ENCODE measurements at regions not wholly inside any gene's neighbourhood (a gene's known extent, or its start where the extent isn't known, plus 50 kb on each side); places are given as distances from the start of the nearest gene placed in this dataset.

DNA sequence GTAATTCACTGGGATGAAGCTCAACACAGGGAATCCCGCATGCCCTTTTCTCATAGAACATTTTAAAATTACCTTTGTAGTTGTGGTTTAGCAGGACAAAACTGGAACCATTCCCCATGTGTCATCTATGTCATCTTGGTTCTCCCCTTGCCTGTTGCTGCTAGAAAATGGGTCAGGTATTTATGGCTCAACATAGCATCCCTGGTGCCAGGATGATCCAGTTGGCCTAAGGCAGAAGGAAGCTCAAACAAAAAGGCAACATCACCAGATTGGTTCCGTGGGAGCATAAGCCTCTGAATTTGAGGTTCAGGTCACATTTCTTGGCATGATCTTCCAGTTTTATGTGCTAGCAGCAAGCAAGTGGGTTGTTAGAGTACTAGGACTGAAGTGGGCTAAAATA, 552.6 kb upstream of the BOD1L1 start:
- no peaks in the 10 kb centered on the region for H3K36me3 ChIP-seq
- H3K9me3 ChIP-seq (ENCODE audit: severe bottlenecking) = no peaks in the 10 kb centered on the region
- no peaks in the 10 kb centered on the region for H3K27me3 ChIP-seq (ENCODE audit: insufficient read depth, low read depth, severe bottlenecking)
- DNase-seq = no peak
- H3K4me3 ChIP-seq (ENCODE audit: low read depth, low read length) = no peak overlapping the region
- TF ChIP-seq CTCF (IDR thresholded peaks at IDR 0.05; ENCODE audit: low read depth, low read length) = no peak
- H3K27ac ChIP-seq = no peak overlapping the region

DNA sequence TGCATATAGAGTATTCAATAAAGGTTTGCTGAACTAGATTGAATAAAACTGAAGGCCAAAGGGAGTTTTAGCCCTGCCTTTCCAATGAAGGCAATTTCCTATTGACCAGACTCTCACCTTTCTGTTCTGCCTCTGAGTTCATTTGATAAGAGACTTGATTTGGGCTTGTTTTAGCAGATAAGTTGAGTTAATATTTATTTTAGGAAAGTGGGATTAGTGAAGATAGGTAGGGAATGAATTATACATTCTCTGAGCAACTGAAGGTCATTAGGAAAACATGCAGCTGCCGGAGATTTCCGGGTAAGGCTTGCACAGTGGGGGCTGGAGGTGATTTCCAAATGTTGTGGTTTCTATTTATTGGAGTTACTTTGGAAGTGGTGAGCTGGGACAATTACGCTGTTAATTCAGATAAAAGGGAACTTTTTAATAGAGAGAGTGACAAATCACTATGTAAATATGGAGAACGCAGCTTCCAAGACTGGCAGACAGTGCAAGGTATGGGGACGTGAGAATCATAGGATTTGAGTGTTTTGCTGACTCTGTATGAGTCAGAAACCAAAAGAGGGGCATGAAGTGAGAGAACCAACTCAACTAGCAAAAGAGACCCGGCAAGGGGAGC, 553.6 kb upstream of the BOD1L1 start:
- Histone ChIP-seq H3K27ac (no peak overlapping the region), H3K27me3 (ENCODE audit: insufficient read depth, low read depth, severe bottlenecking) (no peaks in the 10 kb centered on the region), H3K4me3 (ENCODE audit: low read depth, low read length) (no peak overlapping the region), H3K9me3 (ENCODE audit: severe bottlenecking) (no peaks in the 10 kb centered on the region), H3K36me3 (no peaks in the 10 kb centered on the region)
- TF ChIP-seq CTCF (IDR thresholded peaks at IDR 0.05; ENCODE audit: low read depth, low read length) = no peak
- no peak for DNase-seq

DNA sequence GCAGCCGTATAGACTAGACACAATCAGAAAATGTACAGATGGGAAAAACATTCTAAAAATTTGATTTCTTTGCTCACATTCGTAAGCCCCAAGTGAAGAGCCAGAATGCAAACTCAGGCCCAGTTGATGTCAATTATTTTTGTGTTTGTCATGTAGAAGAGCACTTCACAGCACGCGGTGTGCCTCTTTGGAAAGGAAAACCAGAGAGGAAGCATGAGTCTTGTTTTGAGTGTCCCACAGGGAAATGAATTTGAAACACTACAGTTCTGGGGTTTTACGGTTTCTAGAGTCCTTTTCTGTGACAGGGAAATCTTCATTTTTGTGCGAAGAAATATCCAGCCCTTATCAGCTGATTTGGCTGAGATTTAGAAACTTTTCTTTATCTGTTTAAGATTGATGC, 554.6 kb upstream of the BOD1L1 start:
- Histone ChIP-seq H3K4me3 (ENCODE audit: low read depth, low read length) (no peak overlapping the region), H3K27ac (no peak overlapping the region), H3K36me3 (no peaks in the 10 kb centered on the region), H3K9me3 (ENCODE audit: severe bottlenecking) (no peaks in the 10 kb centered on the region), H3K27me3 (ENCODE audit: insufficient read depth, low read depth, severe bottlenecking) (no peaks in the 10 kb centered on the region)
- no peak for TF ChIP-seq CTCF (IDR thresholded peaks at IDR 0.05; ENCODE audit: low read depth, low read length)
- no peak for DNase-seq

- Histone ChIP-seq H3K27ac (no peak overlapping the region), H3K4me3 (ENCODE audit: low read depth, low read length) (no peak overlapping the region), H3K36me3 (no peaks in the 10 kb centered on the region), H3K9me3 (ENCODE audit: severe bottlenecking) (no peaks in the 10 kb centered on the region), H3K27me3 (ENCODE audit: insufficient read depth, low read depth, severe bottlenecking) (peaks cover 1% of the 10 kb centered on the region)
- no peak for TF ChIP-seq CTCF (IDR thresholded peaks at IDR 0.05; ENCODE audit: low read depth, low read length)
- DNase-seq = no peak
These were observed 556.7 kb upstream of the BOD1L1 start for GRCh38 chr4:14184265-14184664.

- no peak overlapping the region for H3K27ac ChIP-seq
- H3K27me3 ChIP-seq (ENCODE audit: insufficient read depth, low read depth, severe bottlenecking) = peaks cover 3% of the 10 kb centered on the region
- H3K9me3 ChIP-seq (ENCODE audit: severe bottlenecking) = no peaks in the 10 kb centered on the region
- no peak for TF ChIP-seq CTCF (IDR thresholded peaks at IDR 0.05; ENCODE audit: low read depth, low read length)
- H3K4me3 ChIP-seq (ENCODE audit: low read depth, low read length) = no peak overlapping the region
- no peaks in the 10 kb centered on the region for H3K36me3 ChIP-seq
- DNase-seq = no peak
These were observed 557.2 kb upstream of the BOD1L1 start for GRCh38 chr4:14184767-14185166.

- H3K4me3 ChIP-seq (ENCODE audit: low read depth, low read length) = no peak overlapping the region
- no peaks in the 10 kb centered on the region for H3K36me3 ChIP-seq
- no peaks in the 10 kb centered on the region for H3K9me3 ChIP-seq (ENCODE audit: severe bottlenecking)
- peaks cover 3% of the 10 kb centered on the region for H3K27me3 ChIP-seq (ENCODE audit: insufficient read depth, low read depth, severe bottlenecking)
- TF ChIP-seq CTCF (IDR thresholded peaks at IDR 0.05; ENCODE audit: low read depth, low read length) = no peak
- no peak overlapping the region for H3K27ac ChIP-seq
- DNase-seq = no peak
These were observed 560.7 kb upstream of the BOD1L1 start for GRCh38 chr4:14188214-14188613.
